Spleen (tissue), 11 donors: ENCODE measurements at regions not wholly inside any gene's neighbourhood (a gene's known extent, or its start where the extent isn't known, plus 50 kb on each side); places are given as distances from the start of the nearest gene placed in this dataset.

Experiments used
- DNase-seq: peaks from one replicate; pipeline ENCODE4 v3.0.0-alpha.2; 2020
- H3K27ac ChIP-seq, 8 donors: fragments of 200-600 bp; sonication (generic) in 7 of 8; 1 replicate in 4 of 8; 2 replicates in 4 of 8; pipeline versions ENCODE4 v1.5.0 to v1.8.0; 2016 to 2021; ENCODE audit warnings: inconsistent platforms in 4 of 8, mild to moderate bottlenecking in 4 of 8, moderate library complexity in 1 of 8
- H3K27me3 ChIP-seq, 7 donors: fragments of 200-600 bp; sonication (generic) in 6 of 7; replicated peaks in 1 of 7; 1 replicate in 4 of 7; 2 replicates in 3 of 7; pipeline versions ENCODE4 v1.5.0 to v1.8.0; 2016 to 2021; ENCODE audit warnings: inconsistent platforms in 3 of 7, mild to moderate bottlenecking in 1 of 7
- H3K36me3 ChIP-seq, 6 donors: fragments of 200-600 bp; sonication (generic) in 5 of 6; 1 replicate in 4 of 6; 2 replicates in 2 of 6; pipeline versions ENCODE4 v1.5.0 to v1.8.0; 2016 to 2021; ENCODE audit warnings: inconsistent platforms in 2 of 6
- H3K4me1 ChIP-seq, 6 donors: fragments of 200-600 bp; sonication (generic) in 5 of 6; 1 replicate in 3 of 6; 2 replicates in 3 of 6; pipeline versions ENCODE4 v1.5.0 to v1.8.0; 2016 to 2021; ENCODE audit warnings: inconsistent platforms in 3 of 6
- H3K4me3 ChIP-seq, 8 donors: fragments of 200-600 bp; sonication (generic) in 7 of 8; 1 replicate in 4 of 8; 2 replicates in 4 of 8; pipeline versions ENCODE4 v1.5.0 to v1.8.0; 2016 to 2021; ENCODE audit warnings: inconsistent platforms in 4 of 8, mild to moderate bottlenecking in 4 of 8, moderate library complexity in 2 of 8
- H3K9me3 ChIP-seq, 8 donors: fragments of 200-600 bp; sonication (generic) in 7 of 8; 1 replicate in 4 of 8; 2 replicates in 4 of 8; pipeline versions ENCODE4 v1.5.0 to v1.8.0; 2016 to 2021; ENCODE audit warnings: inconsistent platforms in 4 of 8
- CTCF ChIP-seq, 11 experiments: fragments of 200-600 bp in 7 of 11; fragments of 450-650 bp in 4 of 11; sonication (generic) in 4 of 11; IDR thresholded peaks in 8 of 11; conservative IDR thresholded peaks in 3 of 11; 1 replicate in 7 of 11; 2 replicates in 4 of 11; pipeline versions ENCODE4 v1.4.0 to v1.8.0; 2016 to 2021; ENCODE audit warnings: antibody characterized with exemption in 11 of 11, inconsistent platforms in 4 of 11, mild to moderate bottlenecking in 1 of 11
- POLR2A ChIP-seq, 3 donors: fragments of 450-650 bp; IDR thresholded peaks; one replicate each; pipeline ENCODE4 v1.5.1; 2017; ENCODE audit warnings: antibody characterized with exemption in 3 of 3, mild to moderate bottlenecking in 1 of 3
- POLR2AphosphoS5 ChIP-seq, 3 donors: sonication (generic); formaldehyde crosslinking; IDR thresholded peaks; one replicate each; pipeline ENCODE4 v1.5.1; 2017; ENCODE audit warnings: antibody characterized with exemption in 3 of 3
- WGBS, 5 donors: extraction: QIAGEN DNeasy Blood & Tissue Kit in 3 of 5; methylation state at CpG; one replicate each; pipeline versions ENCODE4 v1.1.5 to v1.1.7; 2013 to 2018; 5-methylcytosine and 5-hydroxymethylcytosine counted together
- intact Hi-C: fragments of 100-400 bp; cut with DNase I; formaldehyde crosslinking; loops from one replicate; pipeline ENCODE4 v1.15.0; 2023; ENCODE audit warnings: low total_unique reads
- donor health status: healthy with polysubstance abuse.
- donor health status: DM: no; HTN: no; CAD: no; lungs with moderate emphysema.
- donor health status: DM: no; HTN: no; CAD: no.
- donor health status: Bipolar disorder and iron deficiency.
- donor health status: healthy.
- donor health status: DM: no; HTN: no; CAD: no.
- donor health status: DM: yes; HTN: yes; CAD: no.

- DNase-seq: no peak
- peak overlapping the region in 2 of 8 donors; percentile 38 to 76 for H3K4me3 ChIP-seq
- H3K36me3 ChIP-seq: no peaks in the 10 kb centered on the region
- TF ChIP-seq POLR2A (IDR thresholded peaks at IDR 0.05): no peak
- TF ChIP-seq POLR2AphosphoS5 (IDR thresholded peaks at IDR 0.05): no peak
- 22 to 32% (median 29%) methylated on average over 5 of the region's 5 CpGs for WGBS, 5 donors
- H3K27me3 ChIP-seq: peaks cover 0 to 96% (median 52%) of the 10 kb centered on the region in 7 donors
- no peak overlapping the region for H3K27ac ChIP-seq
- peaks cover 11 to 42% (median 20%) of the 10 kb centered on the region in 6 donors for H3K4me1 ChIP-seq
- no peaks in the 10 kb centered on the region for H3K9me3 ChIP-seq
- intact Hi-C loops: no loop called here
These were observed 64.2 kb upstream of the POLG start for GRCh38 chr15:89398896-89399237.

- Histone ChIP-seq H3K9me3 (no peaks in the 10 kb centered on the region), H3K4me3 (no peak overlapping the region), H3K36me3 (no peaks in the 10 kb centered on the region), H3K27ac (no peak overlapping the region), H3K27me3 (peaks cover 0 to 94% (median 49%) of the 10 kb centered on the region in 7 donors), H3K4me1 (peaks cover 11 to 42% (median 20%) of the 10 kb centered on the region in 6 donors)
- no peak for TF ChIP-seq POLR2A (IDR thresholded peaks at IDR 0.05)
- no peak for TF ChIP-seq CTCF (IDR thresholded peaks at IDR 0.05 in 8 of 11, conservative IDR thresholded peaks at IDR 0.05 in 3 of 11)
- TF ChIP-seq POLR2AphosphoS5 (IDR thresholded peaks at IDR 0.05): no peak
- intact Hi-C loops: no loop called here
- DNase-seq: no peak
- WGBS, 5 donors: 36 to 53% (median 46%) methylated on average over 3 of the region's 3 CpGs
These were observed 63.0 kb upstream of the POLG start for GRCh38 chr15:89397653-89398023.

- no peaks in the 10 kb centered on the region for H3K9me3 ChIP-seq
- H3K27ac ChIP-seq: no peak overlapping the region
- TF ChIP-seq CTCF (IDR thresholded peaks at IDR 0.05 in 8 of 11, conservative IDR thresholded peaks at IDR 0.05 in 3 of 11): no peak
- no peak for TF ChIP-seq POLR2AphosphoS5 (IDR thresholded peaks at IDR 0.05)
- TF ChIP-seq POLR2A (IDR thresholded peaks at IDR 0.05): no peak
- intact Hi-C loops: no loop called here
- H3K27me3 ChIP-seq: peaks cover 0 to 94% (median 43%) of the 10 kb centered on the region in 7 donors
- WGBS, 5 donors: 54 to 66% (median 62%) methylated on average over 12 of the region's 12 CpGs
- DNase-seq: peak; percentile 58
- peaks cover 11 to 38% (median 19%) of the 10 kb centered on the region in 6 donors for H3K4me1 ChIP-seq
- H3K36me3 ChIP-seq: no peaks in the 10 kb centered on the region
- no peak overlapping the region for H3K4me3 ChIP-seq
These were observed 62.4 kb upstream of the POLG start for GRCh38 chr15:89396723-89397652.

GRCh38 chr15:89395996-89396395 lies 61.4 kb upstream of the POLG start:
- no peak for TF ChIP-seq POLR2A (IDR thresholded peaks at IDR 0.05)
- no peak for TF ChIP-seq CTCF (IDR thresholded peaks at IDR 0.05 in 8 of 11, conservative IDR thresholded peaks at IDR 0.05 in 3 of 11)
- TF ChIP-seq POLR2AphosphoS5 (IDR thresholded peaks at IDR 0.05): no peak

More at GRCh38 chr15:89395996-89396395, 61.4 kb upstream of the POLG start:
- no peaks in the 10 kb centered on the region for H3K9me3 ChIP-seq
- DNase-seq: peak; percentile 40
- H3K4me3 ChIP-seq: no peak overlapping the region
- 24 to 46% (median 34%) methylated on average over 4 of the region's 4 CpGs for WGBS, 5 donors
- peaks cover 11 to 28% (median 17%) of the 10 kb centered on the region in 6 donors for H3K4me1 ChIP-seq
- intact Hi-C loops: no loop called here
- no peak overlapping the region for H3K27ac ChIP-seq
- peaks cover 0 to 94% (median 33%) of the 10 kb centered on the region in 7 donors for H3K27me3 ChIP-seq
- H3K36me3 ChIP-seq: no peaks in the 10 kb centered on the region
